ENCODE measurements at regions not wholly inside any gene's neighbourhood (a gene's known extent, or its start where the extent isn't known, plus 50 kb on each side); places are given as distances from the start of the nearest gene placed in this dataset.

GRCh38 chr6:84344005-84344404 is 116.6 kb upstream of the CEP162 start:
- Histone ChIP-seq H2AFZ (no peak overlapping the region), H3K27ac (no peak overlapping the region), H3K4me1 (ENCODE audit: insufficient read depth) (no peaks in the 10 kb centered on the region), H3K9me2 (replicated peaks; ENCODE audit: insufficient read depth) (no peaks in the 10 kb centered on the region), H3K4me2 (no peak overlapping the region), H3K27me3 (no peaks in the 10 kb centered on the region), H3K4me3 (no peak overlapping the region), H3K79me2 (no peaks in the 10 kb centered on the region), H4K20me1 (ENCODE audit: insufficient read depth, poor library complexity, severe bottlenecking) (no peaks in the 10 kb centered on the region), H3K36me3 (replicated peaks; ENCODE audit: insufficient read depth, low read depth) (no peaks in the 10 kb centered on the region), H3K9me3 (ENCODE audit: low read depth) (no peaks in the 10 kb centered on the region)
- no peak for DNase-seq (ENCODE audit: low spot score)
- TF ChIP-seq EZH2phosphoT487 (IDR thresholded peaks at IDR 0.05; ENCODE audit: low read depth, severe bottlenecking, unreplicated experiment) (no peak), EZH2 (IDR thresholded peaks at IDR 0.05; ENCODE audit: borderline replicate concordance) (no peak), CTCF (IDR thresholded peaks at IDR 0.05; ENCODE audit: poor library complexity) (no peak)
- WGBS (ENCODE audit: low lambda C conversion rate, missing lambda C conversion rate), result 93% methylated on average over 3 of the region's 3 CpGs

- no peaks in the 10 kb centered on the region for H3K9me2 ChIP-seq (replicated peaks; ENCODE audit: insufficient read depth)
- no peak overlapping the region for H2AFZ ChIP-seq
- no peak overlapping the region for H3K27ac ChIP-seq
- WGBS (ENCODE audit: low lambda C conversion rate, missing lambda C conversion rate), result 88% methylated on average over 8 of the region's 8 CpGs
- H3K4me3 ChIP-seq, result no peak overlapping the region
- H3K4me1 ChIP-seq (ENCODE audit: insufficient read depth), result no peaks in the 10 kb centered on the region
- DNase-seq (ENCODE audit: low spot score), result no peak
- H3K27me3 ChIP-seq, result no peaks in the 10 kb centered on the region
- TF ChIP-seq EZH2phosphoT487 (IDR thresholded peaks at IDR 0.05; ENCODE audit: low read depth, severe bottlenecking, unreplicated experiment) (no peak), CTCF (IDR thresholded peaks at IDR 0.05; ENCODE audit: poor library complexity) (no peak), EZH2 (IDR thresholded peaks at IDR 0.05; ENCODE audit: borderline replicate concordance) (no peak)
- no peaks in the 10 kb centered on the region for H4K20me1 ChIP-seq (ENCODE audit: insufficient read depth, poor library complexity, severe bottlenecking)
- H3K4me2 ChIP-seq, result no peak overlapping the region
- H3K9me3 ChIP-seq (ENCODE audit: low read depth), result peaks cover 2% of the 10 kb centered on the region
- no peaks in the 10 kb centered on the region for H3K79me2 ChIP-seq
- no peaks in the 10 kb centered on the region for H3K36me3 ChIP-seq (replicated peaks; ENCODE audit: insufficient read depth, low read depth)
These were observed 113.0 kb upstream of the CEP162 start for GRCh38 chr6:84340422-84340821.

GRCh38 chr6:84333842-84334241 is 106.4 kb upstream of the CEP162 start:
- Histone ChIP-seq H3K4me3 (no peak overlapping the region), H3K9me3 (ENCODE audit: low read depth) (peaks cover 3% of the 10 kb centered on the region), H4K20me1 (ENCODE audit: insufficient read depth, poor library complexity, severe bottlenecking) (no peaks in the 10 kb centered on the region), H3K79me2 (no peaks in the 10 kb centered on the region), H3K27me3 (no peaks in the 10 kb centered on the region), H3K36me3 (replicated peaks; ENCODE audit: insufficient read depth, low read depth) (no peaks in the 10 kb centered on the region), H3K9me2 (replicated peaks; ENCODE audit: insufficient read depth) (no peaks in the 10 kb centered on the region), H3K4me2 (no peak overlapping the region), H3K4me1 (ENCODE audit: insufficient read depth) (no peaks in the 10 kb centered on the region), H3K27ac (no peak overlapping the region), H2AFZ (no peak overlapping the region)
- WGBS (ENCODE audit: low lambda C conversion rate, missing lambda C conversion rate), result 65% methylated on average over 5 of the region's 5 CpGs
- TF ChIP-seq CTCF (IDR thresholded peaks at IDR 0.05; ENCODE audit: poor library complexity) (no peak), EZH2phosphoT487 (IDR thresholded peaks at IDR 0.05; ENCODE audit: low read depth, severe bottlenecking, unreplicated experiment) (no peak), EZH2 (IDR thresholded peaks at IDR 0.05; ENCODE audit: borderline replicate concordance) (no peak)
- DNase-seq (ENCODE audit: low spot score), result no peak

Measured in hepatocyte (in vitro differentiated cells).